PC-9 (cell line): ENCODE measurements at regions not wholly inside any gene's neighbourhood (a gene's known extent, or its start where the extent isn't known, plus 50 kb on each side); places are given as distances from the start of the nearest gene placed in this dataset.

ENCODE experiments used
- BruUV-seq: library from RNA; stranded (reverse); fragments of 400-500 nt; replicated peaks from 2 replicates; lab custom pipeline; 2021; lab: Mats Ljungman, UMichigan
- CTCF ChIA-PET: fragments of 300-600 bp; sonication (Branson Sonifier 250); formaldehyde crosslinking; loops from one replicate; lab custom pipeline; 2022; ENCODE audit warnings: antibody characterized with exemption; lab: Charles Lee
- POLR2A ChIA-PET: fragments of 300-600 bp; sonication (Branson Sonifier 250); formaldehyde crosslinking; loops from one replicate; lab custom pipeline; 2022; ENCODE audit warnings: antibody characterized with exemption; ENCODE audit not compliant: unreplicated experiment; lab: Charles Lee
- DNase-seq, 2 experiments: peaks; one replicate each; pipeline versions ENCODE4 v3.0.0 to v3.0.0-alpha.2; 2015 to 2022; ENCODE audit warnings: mixed read lengths in 1 of 2
- H2AFZ ChIP-seq: fragments of 200-600 bp; sonication (generic); 2 replicates; pipeline ENCODE4 v1.8.1; 2017; ENCODE audit warnings: antibody characterized with exemption
- H3F3A ChIP-seq: fragments of 200-600 bp; sonication (generic); 2 replicates; pipeline ENCODE4 v1.8.1; 2017; ENCODE audit warnings: antibody characterized with exemption, mild to moderate bottlenecking, low read depth; ENCODE audit not compliant: insufficient read depth
- H3K27ac ChIP-seq: fragments of 200-600 bp; sonication (generic); 2 replicates; pipeline ENCODE4 v1.6.1; 2016; ENCODE audit warnings: mixed run types
- H3K27me3 ChIP-seq: fragments of 200-600 bp; sonication (generic); 2 replicates; pipeline ENCODE4 v1.6.1; 2016; ENCODE audit warnings: low read depth, mixed run types; ENCODE audit not compliant: insufficient read depth
- H3K36me3 ChIP-seq: fragments of 200-600 bp; sonication (generic); 2 replicates; pipeline ENCODE4 v1.6.1; 2016; ENCODE audit warnings: low read depth, mixed run types
- H3K4me1 ChIP-seq: fragments of 200-600 bp; sonication (generic); replicated peaks from 2 replicates; pipeline ENCODE4 v1.6.1; 2016; ENCODE audit warnings: mixed run types; ENCODE audit not compliant: insufficient read depth
- H3K4me2 ChIP-seq: fragments of 200-600 bp; sonication (generic); 2 replicates; pipeline ENCODE4 v1.6.1; 2017; ENCODE audit warnings: mixed run types
- H3K4me3 ChIP-seq: fragments of 200-600 bp; sonication (generic); 2 replicates; pipeline ENCODE4 v1.6.1; 2016; ENCODE audit warnings: mixed run types
- H3K79me2 ChIP-seq: fragments of 200-600 bp; sonication (generic); 2 replicates; pipeline ENCODE4 v1.6.1; 2017; ENCODE audit warnings: low read depth, mixed run types
- H3K9me2 ChIP-seq: fragments of 200-600 bp; sonication (generic); 2 replicates; pipeline ENCODE4 v1.8.1; 2017; ENCODE audit warnings: mild to moderate bottlenecking; ENCODE audit not compliant: insufficient read depth
- H3K9me3 ChIP-seq: fragments of 200-600 bp; sonication (generic); 2 replicates; pipeline ENCODE4 v1.8.1; 2016; ENCODE audit warnings: low read depth; ENCODE audit not compliant: insufficient read depth
- H4K20me1 ChIP-seq: fragments of 200-600 bp; sonication (generic); 2 replicates; pipeline ENCODE4 v1.8.1; 2017; ENCODE audit not compliant: insufficient read depth
- EZH2 ChIP-seq: fragments of 200-600 bp; sonication (generic); IDR thresholded peaks from 2 replicates; pipeline ENCODE4 v1.8.0; 2017; ENCODE audit warnings: antibody characterized with exemption, low read depth
- intact Hi-C: fragments of 100-400 bp; cut with micrococcal nuclease; formaldehyde crosslinking; loops from one replicate; pipeline ENCODE4 v1.10.0; 2022; ENCODE audit not compliant: unreplicated experiment
- TF ChIP-seq, protein P1 (sequence below): fragments of 200-600 bp; sonication (generic); conservative IDR thresholded peaks from 2 replicates; pipeline ENCODE4 v1.6.1; 2017; ENCODE audit warnings: mixed run types, antibody characterized with exemption, mild to moderate bottlenecking, moderate library complexity

DNA sequence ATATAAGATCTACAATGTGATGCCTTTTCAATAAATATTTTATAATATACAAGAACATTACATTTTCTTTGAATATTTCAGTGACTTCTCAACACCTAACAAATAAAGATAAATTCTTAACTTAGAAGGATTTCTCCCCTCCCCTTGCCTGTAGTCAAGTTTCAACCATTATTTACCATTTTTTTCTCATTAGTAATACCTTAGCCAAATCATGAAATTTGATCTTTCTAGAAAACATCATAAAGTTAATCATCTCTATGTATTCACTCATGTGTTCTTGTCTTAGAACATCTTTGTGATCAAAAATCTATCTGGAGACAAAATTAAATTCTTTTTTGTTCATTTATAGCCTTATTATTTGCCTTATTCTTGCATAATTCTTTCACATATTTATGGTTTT, 1201.8 kb upstream of the EPHA6 start:
- no peaks in the 10 kb centered on the region for H4K20me1 ChIP-seq
- H3K27ac ChIP-seq = no peak overlapping the region
- POLR2A ChIA-PET = no interaction called here
- no peaks in the 10 kb centered on the region; the same call in 1 of the 2 replicates for H3K9me3 ChIP-seq
- H3K9me2 ChIP-seq = no peaks in the 10 kb centered on the region
- no peak overlapping the region for H3K4me2 ChIP-seq
- BruUV-seq = no TSS peak
- no peaks in the 10 kb centered on the region for H3K27me3 ChIP-seq
- no peak overlapping the region for H3K4me3 ChIP-seq
- H2AFZ ChIP-seq = no peak overlapping the region
- no peaks in the 10 kb centered on the region for H3K36me3 ChIP-seq
- intact Hi-C loops = no loop called here
- CTCF ChIA-PET = no interaction called here
- H3K4me1 ChIP-seq = no peaks in the 10 kb centered on the region
- TF ChIP-seq EZH2 = no peak
- TF ChIP-seq, protein P1, sequence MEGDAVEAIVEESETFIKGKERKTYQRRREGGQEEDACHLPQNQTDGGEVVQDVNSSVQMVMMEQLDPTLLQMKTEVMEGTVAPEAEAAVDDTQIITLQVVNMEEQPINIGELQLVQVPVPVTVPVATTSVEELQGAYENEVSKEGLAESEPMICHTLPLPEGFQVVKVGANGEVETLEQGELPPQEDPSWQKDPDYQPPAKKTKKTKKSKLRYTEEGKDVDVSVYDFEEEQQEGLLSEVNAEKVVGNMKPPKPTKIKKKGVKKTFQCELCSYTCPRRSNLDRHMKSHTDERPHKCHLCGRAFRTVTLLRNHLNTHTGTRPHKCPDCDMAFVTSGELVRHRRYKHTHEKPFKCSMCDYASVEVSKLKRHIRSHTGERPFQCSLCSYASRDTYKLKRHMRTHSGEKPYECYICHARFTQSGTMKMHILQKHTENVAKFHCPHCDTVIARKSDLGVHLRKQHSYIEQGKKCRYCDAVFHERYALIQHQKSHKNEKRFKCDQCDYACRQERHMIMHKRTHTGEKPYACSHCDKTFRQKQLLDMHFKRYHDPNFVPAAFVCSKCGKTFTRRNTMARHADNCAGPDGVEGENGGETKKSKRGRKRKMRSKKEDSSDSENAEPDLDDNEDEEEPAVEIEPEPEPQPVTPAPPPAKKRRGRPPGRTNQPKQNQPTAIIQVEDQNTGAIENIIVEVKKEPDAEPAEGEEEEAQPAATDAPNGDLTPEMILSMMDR = no peak
- H3F3A ChIP-seq = no peaks in the 10 kb centered on the region
- H3K79me2 ChIP-seq = no peaks in the 10 kb centered on the region
- DNase-seq = peak in 1 of 2 experiments; percentile 12

DNA sequence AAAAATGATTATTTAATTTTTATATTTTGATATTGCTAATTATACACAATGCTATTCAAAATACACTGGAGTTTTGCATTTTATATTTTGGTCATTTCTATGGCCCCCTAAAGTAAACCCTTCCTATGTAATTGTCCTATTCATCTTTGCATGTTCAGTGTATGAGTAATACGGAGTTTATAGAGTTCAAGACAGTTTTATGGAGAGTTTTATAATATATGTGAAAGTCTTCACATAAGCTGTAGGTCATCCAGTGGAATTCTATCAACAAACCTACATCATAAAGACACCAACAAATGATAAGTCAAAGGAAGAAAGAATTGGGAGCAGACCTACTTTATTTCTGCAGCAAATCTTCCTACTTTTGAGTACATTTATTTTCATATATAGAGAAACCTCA, 1200.4 kb upstream of the EPHA6 start:
- H3K9me3 ChIP-seq = no peaks in the 10 kb centered on the region
- H3F3A ChIP-seq = no peaks in the 10 kb centered on the region
- H4K20me1 ChIP-seq = no peaks in the 10 kb centered on the region
- no peaks in the 10 kb centered on the region for H3K79me2 ChIP-seq
- H3K27me3 ChIP-seq = no peaks in the 10 kb centered on the region
- BruUV-seq = no TSS peak
- peak in 1 of 2 experiments; percentile 17 for DNase-seq
- POLR2A ChIA-PET = no interaction called here
- CTCF ChIA-PET = no interaction called here
- H2AFZ ChIP-seq = no peak overlapping the region
- H3K4me3 ChIP-seq = no peak overlapping the region
- H3K9me2 ChIP-seq = no peaks in the 10 kb centered on the region
- intact Hi-C loops = no loop called here
- no peak overlapping the region for H3K4me2 ChIP-seq
- TF ChIP-seq, protein P1 = no peak
- TF ChIP-seq EZH2 = no peak
- H3K36me3 ChIP-seq = no peaks in the 10 kb centered on the region
- no peaks in the 10 kb centered on the region for H3K4me1 ChIP-seq
- no peak overlapping the region for H3K27ac ChIP-seq

DNA sequence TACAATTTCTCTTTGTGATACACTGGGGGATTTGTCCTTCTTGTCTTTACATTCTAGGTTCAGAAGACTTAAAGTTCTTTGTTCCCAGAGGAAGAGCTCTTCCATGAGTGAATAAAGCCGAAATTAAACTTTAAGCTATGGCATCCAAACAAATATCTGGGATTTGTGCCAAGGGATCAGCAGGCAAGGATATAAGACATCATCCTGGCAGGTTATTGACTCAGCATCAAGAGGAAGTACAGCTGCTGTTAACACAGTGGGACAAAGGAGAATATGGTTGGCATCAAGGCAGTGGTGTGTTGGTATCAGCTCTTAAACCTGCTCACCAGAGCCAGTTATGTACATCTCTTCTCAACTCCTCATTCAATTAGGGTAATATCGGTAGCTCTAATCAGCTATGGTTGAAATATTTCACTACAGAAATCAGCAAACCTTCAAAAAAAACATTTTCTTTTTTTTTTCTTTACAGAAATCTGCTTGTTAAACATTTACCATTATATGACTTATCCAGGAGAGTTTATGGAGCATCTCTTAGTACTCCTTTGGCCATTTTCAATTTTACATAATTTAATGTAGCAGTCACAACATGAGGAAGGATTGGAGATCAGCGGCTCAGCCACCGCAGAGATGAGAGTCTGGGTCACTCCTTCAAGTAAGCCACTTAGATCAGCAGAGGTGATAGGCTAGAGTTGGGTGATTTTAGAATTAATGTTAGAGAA, 1198.6 kb upstream of the EPHA6 start:
- no TSS peak for BruUV-seq
- Histone ChIP-seq H3K27me3 (no peaks in the 10 kb centered on the region), H3K9me2 (no peaks in the 10 kb centered on the region), H3K4me3 (no peak overlapping the region), H3K9me3 (no peaks in the 10 kb centered on the region), H3F3A (no peaks in the 10 kb centered on the region), H3K36me3 (no peaks in the 10 kb centered on the region), H3K4me1 (no peaks in the 10 kb centered on the region), H3K79me2 (no peaks in the 10 kb centered on the region), H4K20me1 (no peaks in the 10 kb centered on the region), H3K27ac (no peak overlapping the region), H3K4me2 (no peak overlapping the region), H2AFZ (no peak overlapping the region)
- ChIA-PET CTCF (no interaction called here), POLR2A (interaction anchor here (0.5 kb wide), 1 partner anchor 9 kb away, joined by 3 read pairs; no protein-coding TSS in a partner anchor)
- TF ChIP-seq, protein P1 = no peak
- TF ChIP-seq EZH2 = no peak
- no peak for DNase-seq
- intact Hi-C loops = no loop called here
